HG02623 (cell line): ENCODE measurements at regions not wholly inside any gene's neighbourhood (a gene's known extent, or its start where the extent isn't known, plus 50 kb on each side); places are given as distances from the start of the nearest gene placed in this dataset.
A peak's percentile ranks its signal among the peaks of the same experiment; 100 is the strongest.

Source experiments
- ATAC-seq: cut with Tn5 transposase; IDR thresholded peaks from one replicate; pipeline ENCODE4 v1.9.1; 2021; ENCODE audit warnings: moderate library complexity; ENCODE audit not compliant: unreplicated experiment

DNA sequence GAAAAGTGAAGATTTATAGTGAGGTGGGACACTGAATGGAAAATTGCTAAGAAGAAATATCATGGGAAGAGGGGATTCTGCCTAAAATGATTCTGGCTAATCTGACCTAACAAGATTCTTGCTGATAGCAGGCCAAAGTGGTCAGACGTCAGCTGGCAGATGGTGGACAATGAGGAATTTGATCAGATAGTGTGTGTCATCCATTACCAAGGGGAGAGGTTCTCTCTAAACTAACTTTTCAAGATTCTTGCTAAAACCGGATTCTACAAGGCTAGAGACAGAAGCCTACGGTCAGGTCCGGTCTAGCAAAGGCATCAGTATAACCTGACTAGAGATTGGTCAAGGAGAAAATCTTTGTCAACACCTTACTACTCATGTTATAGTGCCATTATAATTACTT, 306.0 kb downstream of the ZNF608 start:
- no peak for ATAC-seq

DNA sequence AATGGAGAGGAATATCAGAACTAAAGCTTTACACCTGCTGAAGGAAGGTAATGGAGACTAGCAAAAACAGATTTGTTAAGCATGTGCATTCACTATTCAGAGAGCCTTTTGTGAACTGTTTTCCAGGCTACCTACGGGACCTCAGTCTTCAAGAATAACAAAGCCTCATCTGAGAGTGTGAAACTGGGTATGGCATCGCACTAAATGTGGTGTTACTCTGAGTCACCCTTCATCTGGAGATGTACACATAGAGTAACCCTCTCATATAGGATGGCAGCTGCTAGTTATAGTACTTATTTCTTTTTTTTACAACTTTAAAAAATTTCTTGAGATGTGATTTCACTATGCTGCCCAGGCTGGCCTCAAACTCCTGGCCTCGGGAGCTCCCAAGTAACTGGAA, 306.8 kb downstream of the ZNF608 start:
- ATAC-seq, result no peak

DNA sequence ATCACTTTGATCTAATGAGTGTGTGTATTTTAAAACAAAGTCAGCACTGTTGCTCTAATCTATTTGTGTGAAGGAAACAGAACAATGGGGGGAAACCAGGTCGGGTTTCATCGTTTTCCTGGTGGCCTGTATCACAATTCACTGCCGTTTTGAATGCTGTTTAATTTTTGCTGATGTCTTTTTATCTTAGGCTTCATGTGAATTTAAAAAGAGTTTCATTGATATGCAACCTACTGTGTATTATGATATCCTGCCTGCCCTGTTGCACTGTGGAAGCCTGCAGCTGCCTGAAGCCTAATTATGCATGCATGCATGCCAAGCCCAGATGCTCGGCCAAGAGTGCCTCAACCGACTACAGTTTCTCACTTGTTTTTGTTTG, 307.5 kb downstream of the ZNF608 start:
- ATAC-seq, result no peak

DNA sequence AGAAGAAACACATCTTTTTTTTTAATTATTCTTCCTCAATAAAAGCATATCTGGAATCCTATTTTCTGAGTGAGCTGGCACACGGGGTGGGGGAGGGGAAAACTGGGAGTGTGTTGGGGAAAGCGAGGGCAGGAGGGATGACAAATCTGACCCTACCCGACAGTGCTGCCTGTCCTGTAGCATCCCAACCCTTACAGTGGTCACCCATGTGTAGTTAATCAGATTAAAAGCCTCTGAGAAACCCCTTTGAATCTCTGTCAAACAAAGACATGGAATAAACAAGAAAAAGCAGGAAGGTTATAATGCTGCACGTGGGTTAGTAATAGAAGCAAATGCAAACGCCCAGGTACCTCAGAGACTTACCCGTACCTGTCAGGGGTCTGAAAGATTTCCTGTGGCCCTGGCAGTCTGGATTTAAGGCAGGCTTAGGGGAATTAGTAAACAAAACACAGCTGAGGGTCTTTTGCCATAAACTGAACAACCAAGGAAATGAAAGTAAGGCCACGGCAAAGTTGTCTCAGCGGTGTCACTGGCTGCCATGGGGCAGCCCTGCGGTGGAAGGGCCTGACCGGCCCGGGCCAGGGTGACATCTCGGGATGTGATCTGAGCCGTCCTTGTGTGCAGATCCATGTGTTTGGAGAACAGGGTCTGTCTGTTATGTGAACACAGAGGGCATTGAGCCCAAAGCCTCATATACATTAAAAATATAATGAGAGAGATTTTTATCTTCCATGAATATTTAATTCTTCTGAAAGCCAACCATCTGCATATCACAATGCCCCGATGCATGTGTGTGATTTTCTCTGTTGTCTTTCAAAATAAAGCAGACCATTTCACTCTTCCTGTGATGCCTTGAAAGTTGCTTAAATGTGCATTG, 308.2 kb downstream of the ZNF608 start:
- ATAC-seq, result no peak

DNA sequence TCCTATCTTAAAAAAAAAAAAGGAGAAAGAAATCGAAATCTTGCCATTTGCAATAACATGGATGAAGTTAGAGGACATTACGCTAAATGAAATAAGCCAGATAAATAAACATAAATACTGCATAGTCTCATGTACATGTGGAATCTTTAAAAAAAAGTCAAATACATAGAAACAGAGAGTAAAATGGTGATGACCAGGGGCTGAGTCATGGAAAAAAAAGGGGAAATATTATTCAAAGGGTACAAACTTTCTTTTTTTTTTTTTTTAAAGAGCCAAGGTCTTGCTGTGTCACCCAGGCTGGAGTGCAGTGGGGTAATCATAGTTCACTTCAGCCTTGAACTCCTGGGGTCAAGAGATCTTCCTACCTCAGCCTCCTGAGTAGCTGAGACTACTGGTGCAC, 310.1 kb downstream of the ZNF608 start:
- no peak for ATAC-seq

DNA sequence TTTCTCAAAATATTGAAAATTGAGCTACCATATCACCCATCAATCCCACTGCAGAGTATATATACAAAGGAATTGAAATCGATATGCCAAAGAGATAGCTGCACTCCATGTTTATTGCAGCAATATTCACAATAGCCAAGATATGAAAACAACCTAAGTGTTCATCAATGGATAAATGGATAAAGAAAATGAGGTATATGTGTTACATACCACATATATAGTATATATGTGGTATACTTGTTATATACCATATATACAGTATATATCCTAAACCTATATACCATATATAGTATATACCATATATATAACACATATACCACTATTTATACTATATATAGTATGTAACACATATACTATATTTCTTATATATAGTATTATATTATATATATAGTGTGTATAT, 313.3 kb downstream of the ZNF608 start:
- no peak for ATAC-seq

DNA sequence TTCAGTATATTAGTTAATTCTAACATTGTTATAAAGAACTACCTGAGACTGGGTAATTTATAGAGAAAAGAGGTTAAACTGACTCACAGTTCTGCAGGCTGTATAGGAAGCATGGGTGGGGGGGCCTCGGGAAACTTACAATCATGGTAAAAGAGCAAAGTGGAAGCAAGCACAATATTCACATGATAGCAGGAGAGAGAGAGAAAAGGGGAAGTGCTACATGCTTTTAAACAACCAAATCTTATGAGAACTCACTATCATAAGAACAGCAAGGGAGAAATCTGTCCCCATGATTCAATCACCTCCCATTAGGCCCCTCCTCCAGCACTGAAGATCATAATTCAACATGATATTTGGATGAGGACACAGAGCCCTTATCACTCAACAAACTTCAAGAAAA, 324.9 kb downstream of the ZNF608 start:
- no peak for ATAC-seq

DNA sequence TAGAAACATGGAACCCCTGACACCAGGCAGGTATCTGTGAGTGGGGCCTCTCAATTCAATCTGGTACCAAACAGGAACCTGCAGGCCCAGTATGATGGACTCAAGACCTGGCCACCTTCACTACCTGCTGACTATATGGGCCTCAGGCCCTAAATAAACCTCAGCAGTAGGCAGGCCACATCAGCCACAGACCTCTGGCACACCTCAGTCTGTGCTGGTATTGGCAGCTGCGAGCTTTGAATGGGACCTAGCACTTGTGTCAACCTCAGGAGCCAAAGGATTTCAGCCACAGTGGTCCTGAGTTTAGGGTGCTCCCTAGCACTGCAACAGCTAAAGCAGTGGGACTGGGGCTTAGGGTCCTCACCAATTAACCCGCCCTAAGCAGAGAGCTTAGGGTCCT, 325.5 kb downstream of the ZNF608 start:
- no peak for ATAC-seq

DNA sequence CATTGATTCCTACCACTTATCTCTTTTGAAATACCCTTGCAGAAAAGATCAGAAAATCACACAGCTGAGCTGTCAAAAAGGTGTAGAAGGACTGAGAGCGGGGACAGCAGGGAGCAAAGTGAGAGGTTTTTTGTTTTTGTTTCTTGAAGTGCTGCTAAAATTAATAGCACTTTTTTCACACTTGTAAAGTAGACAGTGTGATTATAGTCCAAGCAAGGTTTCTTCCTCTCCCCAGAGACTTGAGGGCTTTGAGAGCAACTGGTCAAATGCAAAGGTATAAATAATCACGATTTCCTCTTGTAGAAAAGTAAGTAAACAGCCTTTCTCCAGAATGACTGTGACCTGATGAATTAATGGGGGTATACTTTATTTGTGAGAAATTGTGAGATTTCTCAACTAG, 326.9 kb downstream of the ZNF608 start:
- ATAC-seq, result no peak

DNA sequence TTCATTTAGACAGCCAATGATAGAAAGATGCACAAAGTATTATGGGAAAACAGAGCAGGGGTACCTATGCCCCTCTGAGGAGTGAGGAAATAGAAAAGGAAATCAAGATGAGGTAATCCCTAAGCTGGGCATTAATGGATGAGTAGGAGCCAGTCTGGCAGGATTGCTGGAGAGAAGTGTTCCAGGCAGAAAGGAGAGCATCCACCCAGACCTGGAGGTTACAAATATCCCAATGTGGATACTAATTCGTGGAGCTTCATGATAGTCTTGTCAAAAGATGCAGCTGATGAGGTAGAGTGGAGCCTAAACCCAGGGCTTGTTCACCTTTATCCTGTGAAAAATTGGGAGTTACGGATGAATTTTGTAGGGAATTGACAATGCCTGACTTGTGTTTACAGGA, 328.0 kb downstream of the ZNF608 start:
- no peak for ATAC-seq

DNA sequence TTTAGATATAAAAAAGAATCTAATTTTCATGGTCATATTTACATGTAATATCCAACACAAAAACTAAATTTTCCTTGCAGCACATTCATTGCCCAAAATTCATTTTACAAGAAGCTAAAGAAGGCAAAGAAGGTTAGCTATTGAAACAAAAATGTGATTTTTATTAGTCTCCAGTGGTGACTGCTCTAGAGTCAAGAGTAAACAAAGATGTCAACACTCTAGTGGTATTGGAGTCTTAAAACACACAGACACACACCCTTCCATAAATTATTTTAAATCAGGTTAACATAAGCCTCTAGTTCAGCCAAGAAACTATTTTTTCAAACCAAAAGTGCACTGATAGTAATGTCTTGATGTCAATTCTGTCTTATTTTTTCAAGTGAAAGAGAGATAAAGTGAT, 329.2 kb downstream of the ZNF608 start:
- no peak for ATAC-seq

DNA sequence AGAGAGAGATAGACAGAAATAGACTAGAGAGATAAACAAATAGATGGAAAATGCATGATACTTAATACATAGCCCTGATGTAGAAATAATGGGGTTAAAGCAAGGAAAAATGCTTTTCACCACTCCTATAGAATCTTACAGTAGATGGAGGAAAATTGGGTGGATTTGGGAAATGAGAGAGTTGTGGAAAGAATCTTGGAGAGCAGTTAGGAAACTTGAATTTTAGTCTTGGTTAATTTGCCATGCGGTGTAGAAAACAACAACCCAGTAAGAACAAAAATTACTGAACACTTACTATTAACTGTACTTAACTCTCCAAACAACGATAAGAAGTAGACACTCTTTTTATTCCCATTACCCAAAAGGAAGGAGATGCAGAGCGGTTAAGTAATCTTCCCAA, 329.8 kb downstream of the ZNF608 start:
- no peak for ATAC-seq

DNA sequence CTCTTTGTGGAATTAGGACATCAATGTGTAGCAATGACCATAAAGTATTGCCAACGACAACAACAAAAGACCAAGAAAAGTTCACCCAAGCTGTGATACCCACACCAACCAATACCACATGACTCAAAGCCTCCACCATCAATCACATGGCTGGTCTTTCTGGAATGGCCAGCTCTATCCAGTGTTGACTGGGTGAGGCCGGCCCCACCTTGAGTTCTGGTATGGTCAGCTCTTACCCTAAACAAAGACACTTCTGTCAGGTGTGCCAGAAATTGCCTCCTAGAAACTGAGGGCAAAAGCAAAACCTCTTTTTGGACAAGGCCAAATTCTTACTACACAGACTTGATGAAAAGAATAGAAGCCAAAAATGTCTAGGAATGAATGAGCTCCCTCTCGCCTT, 331.5 kb downstream of the ZNF608 start:
- no peak for ATAC-seq

DNA sequence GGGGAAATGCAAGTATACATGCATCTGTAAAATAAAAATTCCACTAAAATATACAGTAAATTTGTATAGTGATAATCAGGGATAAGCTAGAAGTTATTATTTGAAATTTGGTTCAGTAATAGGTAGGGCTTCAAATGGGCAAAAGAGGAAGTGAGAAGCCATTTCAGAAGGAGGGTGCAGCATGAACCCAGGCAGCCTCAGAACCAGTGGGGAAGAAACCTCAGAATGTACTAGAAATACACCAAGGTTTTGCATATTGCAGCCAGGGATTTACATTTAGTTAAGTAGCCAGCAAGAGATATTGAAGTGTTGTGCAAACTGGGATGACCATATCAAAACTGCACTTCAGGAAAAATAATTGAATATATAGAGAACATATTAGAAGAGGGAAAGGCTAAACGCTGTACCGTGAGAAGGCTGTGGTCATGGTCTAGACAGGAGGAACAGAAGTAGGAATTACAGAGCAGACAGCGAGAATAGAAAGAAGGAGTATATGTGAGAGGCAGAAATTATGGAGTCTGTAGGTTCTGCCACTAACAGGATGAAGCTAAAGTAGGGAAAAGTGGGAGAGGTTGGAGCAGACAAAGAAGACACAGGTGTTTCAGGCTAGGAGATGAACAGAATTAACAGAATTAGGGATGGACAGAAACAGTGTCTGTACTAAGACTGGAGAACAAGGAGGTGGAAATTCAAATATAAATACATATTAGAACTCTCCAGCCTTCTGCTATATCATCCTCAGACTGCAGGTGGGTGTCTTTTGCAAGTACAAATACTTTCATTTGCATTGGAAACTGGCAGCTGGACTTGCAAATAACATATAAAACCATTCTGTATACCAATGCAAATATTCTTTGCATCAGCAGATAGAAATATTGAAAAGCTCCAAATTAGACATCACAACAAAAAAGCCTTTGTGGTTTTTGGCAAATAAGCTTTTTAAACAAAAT, 335.6 kb downstream of the ZNF608 start:
- peak; percentile 89 for ATAC-seq

DNA sequence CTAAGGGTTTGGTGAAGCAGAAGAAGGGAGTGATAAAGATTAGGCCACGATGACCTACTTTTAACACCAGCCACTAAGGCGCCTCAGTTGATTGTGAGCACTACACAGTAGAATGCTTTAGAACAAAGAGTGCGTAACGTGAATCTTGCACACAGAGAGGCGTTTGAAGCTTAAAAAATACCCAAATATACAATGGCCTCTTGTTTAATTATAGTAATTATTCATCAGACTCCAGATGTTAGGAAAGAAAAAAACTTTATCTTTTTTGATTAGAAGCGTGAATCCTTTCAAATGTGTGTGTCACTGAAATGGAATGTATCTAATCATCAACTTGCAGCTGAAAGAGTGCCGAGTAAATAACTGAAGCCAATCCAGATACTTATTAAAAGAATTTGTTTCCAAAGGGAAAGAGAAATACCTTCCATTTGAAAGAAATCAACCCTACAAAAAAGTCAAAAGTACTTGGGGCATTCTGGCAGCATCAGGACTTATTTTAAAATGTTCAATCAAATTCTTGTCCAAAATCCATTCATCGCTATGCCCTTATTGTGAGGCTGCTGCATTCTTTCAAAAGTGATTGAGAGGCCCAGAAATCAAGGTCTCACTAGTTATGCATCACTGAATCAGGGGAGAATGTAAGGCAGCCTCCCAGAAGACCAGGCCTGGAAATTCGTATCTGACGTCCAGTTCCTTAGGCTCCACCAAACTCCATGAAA, 337.5 kb downstream of the ZNF608 start:
- ATAC-seq, result no peak

DNA sequence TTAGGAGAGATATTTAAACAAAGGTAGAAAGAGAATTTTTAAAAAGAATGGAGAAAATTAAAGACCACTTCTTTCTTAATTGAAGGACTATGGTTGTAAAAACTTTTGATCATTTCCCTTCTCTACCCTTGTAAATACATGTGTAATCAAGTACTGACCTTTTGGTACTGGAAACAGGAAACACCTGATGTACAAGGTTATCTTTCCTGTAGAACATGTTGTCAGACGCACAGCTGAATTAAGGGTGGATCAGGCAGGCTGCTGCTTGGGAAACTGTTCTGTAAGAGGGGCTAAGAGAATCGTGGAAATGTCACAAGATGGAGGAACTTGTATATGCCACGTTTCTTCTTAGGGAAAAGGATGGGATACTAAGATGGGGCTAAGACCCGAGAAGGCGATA, 341.6 kb downstream of the ZNF608 start:
- no peak for ATAC-seq

DNA sequence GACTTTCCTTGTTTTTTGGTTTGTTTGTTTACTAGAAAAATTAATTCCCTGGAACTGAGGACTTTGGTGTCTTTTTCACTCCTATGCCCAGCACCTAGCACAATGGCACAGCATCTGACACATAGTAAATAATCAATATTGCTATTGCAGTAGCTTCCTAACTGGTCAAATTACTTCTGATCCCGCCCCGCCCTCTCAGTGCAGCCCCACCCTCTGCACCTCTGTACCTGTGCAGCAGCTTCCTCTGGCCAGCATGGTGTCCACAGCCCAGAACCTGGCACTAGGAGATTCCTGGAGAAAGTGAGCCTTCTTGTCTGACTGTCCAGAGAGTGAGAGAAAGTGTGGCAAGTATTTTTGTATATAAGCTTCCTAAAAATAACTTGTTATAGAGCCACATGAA, 343.2 kb downstream of the ZNF608 start:
- ATAC-seq, result no peak

DNA sequence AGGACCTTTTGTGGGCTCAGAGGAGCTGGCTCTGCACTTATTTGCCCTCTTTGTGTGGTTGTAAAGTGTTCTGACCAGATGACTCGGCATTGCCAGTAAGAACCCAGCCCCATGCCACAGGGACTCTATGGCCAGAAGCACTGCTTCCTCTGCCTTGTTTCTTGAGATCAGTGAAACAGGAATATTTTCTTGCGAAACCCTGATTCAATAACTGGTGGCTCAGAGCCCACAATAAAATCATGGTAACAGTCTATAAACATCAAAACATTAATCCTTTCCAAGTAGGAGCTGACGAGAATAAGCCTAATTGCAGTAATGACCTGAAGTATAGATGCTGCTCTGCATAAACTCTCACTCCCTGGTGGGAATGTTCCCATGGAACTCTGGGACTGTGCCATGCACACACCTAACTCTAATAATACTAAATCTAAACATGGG, 344.3 kb downstream of the ZNF608 start:
- ATAC-seq, result no peak

DNA sequence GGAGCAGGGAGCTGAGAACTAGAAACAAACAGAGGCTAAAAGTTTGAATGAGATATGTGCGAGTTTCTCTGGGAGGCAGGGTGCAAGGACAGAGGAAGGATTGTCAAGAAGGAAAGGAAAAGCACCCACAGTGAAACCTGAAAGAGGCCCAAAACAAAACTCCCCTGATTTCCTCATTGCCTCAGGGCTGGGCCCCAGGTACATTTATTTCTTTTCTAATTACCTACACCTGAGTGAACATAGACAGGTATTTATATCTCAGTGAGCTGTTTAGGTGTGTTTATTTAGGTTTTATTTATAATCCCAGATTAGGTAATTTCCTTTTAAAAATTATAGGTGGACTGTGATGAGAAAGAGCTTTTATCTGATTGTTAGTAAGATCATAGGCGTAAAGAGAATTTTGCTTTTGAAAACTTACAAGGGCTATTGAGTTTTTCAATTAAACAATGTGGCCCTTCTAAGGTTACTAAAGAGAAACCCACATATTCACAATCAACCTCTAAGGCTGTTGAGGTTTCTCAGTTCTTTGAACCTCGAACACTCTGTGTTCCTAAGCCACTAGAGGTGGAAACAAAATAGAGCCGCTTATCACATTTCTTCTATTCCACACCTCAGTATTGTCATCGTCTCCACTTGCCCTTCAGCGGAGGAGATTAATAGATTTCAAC, 344.8 kb downstream of the ZNF608 start:
- ATAC-seq, result no peak

DNA sequence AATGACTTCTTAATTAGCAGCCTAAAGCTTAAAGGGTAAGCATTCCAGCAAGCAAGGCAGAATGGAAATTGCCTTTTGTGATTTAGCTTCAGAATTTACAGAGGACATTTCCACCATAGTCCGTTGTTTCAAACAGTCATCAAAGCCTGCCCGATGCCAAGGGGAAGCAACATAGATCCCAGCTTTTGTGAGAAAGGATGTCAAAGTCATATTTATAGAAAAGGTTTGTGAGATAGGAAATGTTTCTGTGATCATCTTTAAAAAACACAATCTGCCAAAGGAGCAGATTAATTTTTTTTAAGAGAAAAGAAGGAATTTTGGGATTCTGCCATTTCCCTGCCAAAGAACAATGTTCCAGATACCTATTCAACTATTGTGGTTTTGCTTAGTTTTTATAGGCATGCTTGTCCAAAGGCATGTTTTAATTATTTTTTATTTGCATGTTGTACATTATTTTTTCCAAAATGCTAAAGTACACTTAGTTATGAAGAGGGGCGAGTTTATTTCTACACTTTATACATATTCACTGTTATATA, 346.9 kb downstream of the ZNF608 start:
- ATAC-seq, result no peak

DNA sequence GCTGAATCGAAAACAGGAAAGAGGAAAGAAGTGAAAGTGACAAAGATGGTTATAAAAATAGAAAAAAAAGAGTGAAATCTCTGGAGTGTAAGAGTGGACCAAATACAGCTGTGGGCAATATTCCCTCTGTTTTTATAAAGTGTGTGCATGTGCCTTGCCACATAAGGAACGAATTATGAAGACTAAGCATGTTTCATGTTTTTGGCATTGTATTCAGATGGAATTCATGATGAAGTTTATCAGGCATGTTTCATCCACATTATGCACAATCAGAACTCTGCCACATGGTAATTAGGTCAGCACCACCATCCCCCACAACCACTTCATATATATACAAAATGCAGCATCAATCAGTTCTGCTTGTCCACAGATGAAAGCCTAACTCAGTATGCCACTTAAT, 348.0 kb downstream of the ZNF608 start:
- no peak for ATAC-seq
